ENCODE measurements at regions not wholly inside any gene's neighbourhood (a gene's known extent, or its start where the extent isn't known, plus 50 kb on each side); places are given as distances from the start of the nearest gene placed in this dataset.

DNA sequence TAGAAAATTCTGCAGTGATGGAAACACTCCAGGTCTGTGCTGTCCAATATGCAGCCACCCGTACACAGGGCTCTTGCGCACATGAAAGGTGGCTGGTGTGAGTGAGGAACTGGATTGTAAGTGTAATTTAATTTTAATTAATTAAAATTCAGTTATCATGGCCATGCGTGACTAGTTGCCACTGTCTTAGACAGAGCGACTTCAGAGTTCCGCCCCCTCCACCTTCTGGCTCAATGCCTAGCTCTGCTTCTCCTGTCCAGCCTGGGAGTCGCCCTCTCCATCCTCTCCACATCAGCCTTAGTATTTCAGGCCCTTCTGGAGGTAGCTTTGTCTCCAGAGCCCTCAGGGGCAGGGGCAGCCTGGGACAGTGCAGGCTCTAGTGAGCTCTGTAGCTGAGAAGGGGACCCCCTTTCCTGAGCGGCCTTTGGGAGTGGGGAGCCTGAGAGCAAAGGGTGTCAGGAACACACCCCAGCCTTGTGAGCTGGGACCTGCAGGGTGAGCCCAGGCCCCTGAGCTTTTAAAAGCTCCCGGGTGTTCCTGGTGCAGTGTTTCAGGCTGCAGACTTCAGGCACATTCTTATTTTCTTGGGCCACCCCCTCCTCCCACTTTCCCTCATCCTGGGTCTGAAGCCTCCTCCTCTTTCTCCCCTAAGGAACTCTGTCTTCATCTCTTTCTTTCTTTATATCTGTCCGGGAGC lies 99.4 kb downstream of the IRF8 start:
- H3K9me3 ChIP-seq (replicated peaks; ENCODE audit: control insufficient read depth, low read depth, low read length): no peaks in the 10 kb centered on the region
- peaks cover 9% of the 10 kb centered on the region for H3K4me1 ChIP-seq (ENCODE audit: control insufficient read depth, insufficient read depth, low read length)
- no peak overlapping the region for H3K27ac ChIP-seq (ENCODE audit: low read length)
- DNase-seq: no peak
- 65% methylated on average over 6 of the region's 9 CpGs for WGBS (ENCODE audit: insufficient coverage)
- no peak overlapping the region for H3K4me3 ChIP-seq (ENCODE audit: low read length)
- no peaks in the 10 kb centered on the region for H3K36me3 ChIP-seq (ENCODE audit: control insufficient read depth, insufficient read depth, low read length)
- H3K27me3 ChIP-seq (ENCODE audit: control insufficient read depth, insufficient read depth, low read length): peaks cover 57% of the 10 kb centered on the region

GRCh38 chr16:85998868-85999729 lies 100.1 kb downstream of the IRF8 start:
- DNase-seq: no peak
- Histone ChIP-seq H3K4me1 (ENCODE audit: control insufficient read depth, insufficient read depth, low read length) (peaks cover 9% of the 10 kb centered on the region), H3K27ac (ENCODE audit: low read length) (no peak overlapping the region), H3K4me3 (ENCODE audit: low read length) (no peak overlapping the region), H3K27me3 (ENCODE audit: control insufficient read depth, insufficient read depth, low read length) (peaks cover 51% of the 10 kb centered on the region), H3K36me3 (ENCODE audit: control insufficient read depth, insufficient read depth, low read length) (no peaks in the 10 kb centered on the region), H3K9me3 (replicated peaks; ENCODE audit: control insufficient read depth, low read depth, low read length) (no peaks in the 10 kb centered on the region)
- WGBS (ENCODE audit: insufficient coverage): 64% methylated on average over 6 of the region's 8 CpGs

DNA sequence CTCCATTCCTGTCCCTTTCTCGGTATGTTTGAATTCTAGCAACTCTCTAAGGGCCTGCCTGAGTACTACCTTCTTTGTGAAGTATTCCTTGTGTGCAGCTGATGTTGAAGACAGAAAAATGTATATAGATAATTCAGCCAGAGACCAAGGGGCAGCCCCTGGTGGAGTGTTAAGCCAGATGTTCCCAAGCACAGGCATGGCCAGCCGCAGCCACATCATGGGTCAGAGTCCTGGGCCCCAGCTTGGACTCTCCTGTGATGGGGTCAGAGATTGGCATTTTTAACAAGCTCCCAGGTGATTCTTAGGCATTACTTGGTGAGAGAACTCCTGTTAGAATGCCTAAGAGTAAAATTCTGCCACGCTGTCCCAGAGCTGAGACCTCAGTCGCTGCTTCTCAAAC lies 100.8 kb downstream of the IRF8 start:
- Histone ChIP-seq H3K9me3 (replicated peaks; ENCODE audit: control insufficient read depth, low read depth, low read length) (no peaks in the 10 kb centered on the region), H3K4me1 (ENCODE audit: control insufficient read depth, insufficient read depth, low read length) (peaks cover 9% of the 10 kb centered on the region), H3K4me3 (ENCODE audit: low read length) (no peak overlapping the region), H3K27ac (ENCODE audit: low read length) (no peak overlapping the region), H3K36me3 (ENCODE audit: control insufficient read depth, insufficient read depth, low read length) (no peaks in the 10 kb centered on the region), H3K27me3 (ENCODE audit: control insufficient read depth, insufficient read depth, low read length) (peaks cover 47% of the 10 kb centered on the region)
- WGBS (ENCODE audit: insufficient coverage): 100% methylated on average over 2 of the region's 4 CpGs
- no peak for DNase-seq

GRCh38 chr16:86002178-86002900 lies 103.4 kb downstream of the IRF8 start:
- 100% methylated on average over 1 of the region's 6 CpGs for WGBS (ENCODE audit: insufficient coverage)

DNA sequence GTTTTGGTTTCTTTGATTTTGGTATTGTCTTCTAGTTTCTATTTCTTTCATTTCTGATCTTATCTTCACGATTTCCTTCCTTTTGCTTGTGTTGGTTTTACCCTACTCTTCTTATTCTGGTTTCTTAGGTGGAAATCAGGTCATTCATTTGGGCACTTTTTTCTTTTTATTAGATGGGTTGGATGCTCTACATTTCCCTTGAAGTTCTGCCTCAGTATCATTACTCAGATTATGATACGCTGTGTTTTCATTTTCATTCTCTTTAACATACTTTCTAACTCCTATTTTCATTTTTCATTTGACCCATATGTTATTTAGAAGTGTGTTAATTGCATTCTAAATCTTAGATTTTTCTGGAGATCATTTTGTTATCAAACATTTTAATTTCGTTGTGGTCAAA lies 108.6 kb downstream of the IRF8 start:
- no peaks in the 10 kb centered on the region for H3K9me3 ChIP-seq (replicated peaks; ENCODE audit: control insufficient read depth, low read depth, low read length)
- DNase-seq: no peak
- H3K36me3 ChIP-seq (ENCODE audit: control insufficient read depth, insufficient read depth, low read length): no peaks in the 10 kb centered on the region
- WGBS (ENCODE audit: insufficient coverage): no CpG with 5 or more reads among the region's 3 CpGs
- H3K27ac ChIP-seq (ENCODE audit: low read length): no peak overlapping the region
- H3K27me3 ChIP-seq (ENCODE audit: control insufficient read depth, insufficient read depth, low read length): peaks cover 10% of the 10 kb centered on the region
- no peaks in the 10 kb centered on the region for H3K4me1 ChIP-seq (ENCODE audit: control insufficient read depth, insufficient read depth, low read length)
- H3K4me3 ChIP-seq (ENCODE audit: low read length): no peak overlapping the region

More at GRCh38 chr16:86002178-86002900, 103.4 kb downstream of the IRF8 start:
- Histone ChIP-seq H3K4me1 (ENCODE audit: control insufficient read depth, insufficient read depth, low read length) (no peaks in the 10 kb centered on the region), H3K9me3 (replicated peaks; ENCODE audit: control insufficient read depth, low read depth, low read length) (no peaks in the 10 kb centered on the region), H3K36me3 (ENCODE audit: control insufficient read depth, insufficient read depth, low read length) (no peaks in the 10 kb centered on the region), H3K27ac (ENCODE audit: low read length) (no peak overlapping the region), H3K4me3 (ENCODE audit: low read length) (no peak overlapping the region), H3K27me3 (ENCODE audit: control insufficient read depth, insufficient read depth, low read length) (peaks cover 22% of the 10 kb centered on the region)
- no peak for DNase-seq

DNA sequence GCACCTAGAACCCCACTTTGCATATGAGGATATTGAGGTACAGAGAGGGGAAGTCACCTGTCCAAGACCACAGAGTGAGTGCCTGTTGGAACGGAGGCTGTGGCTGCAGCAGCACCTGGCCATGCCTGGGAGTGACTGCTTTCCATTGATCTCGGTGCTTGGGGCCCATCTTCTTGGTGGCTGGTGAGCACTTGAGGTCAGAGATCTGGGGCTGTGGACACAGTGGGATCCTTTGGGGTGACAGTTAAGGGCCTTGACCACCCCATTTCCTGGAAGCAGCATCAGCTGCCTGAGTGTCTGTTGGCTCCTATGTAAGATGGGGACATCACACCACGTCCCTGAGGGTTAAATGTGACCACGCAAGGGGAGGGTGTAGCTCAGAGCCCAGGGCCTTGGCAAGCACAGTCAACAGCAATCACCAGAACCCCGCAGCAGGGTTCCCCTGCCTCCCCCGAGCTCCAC lies 111.7 kb downstream of the IRF8 start:
- H3K4me1 ChIP-seq (ENCODE audit: control insufficient read depth, insufficient read depth, low read length): no peaks in the 10 kb centered on the region
- H3K27ac ChIP-seq (ENCODE audit: low read length): no peak overlapping the region
- WGBS (ENCODE audit: insufficient coverage): 35% methylated on average over 4 of the region's 6 CpGs
- no peaks in the 10 kb centered on the region for H3K36me3 ChIP-seq (ENCODE audit: control insufficient read depth, insufficient read depth, low read length)
- no peak overlapping the region for H3K4me3 ChIP-seq (ENCODE audit: low read length)
- H3K9me3 ChIP-seq (replicated peaks; ENCODE audit: control insufficient read depth, low read depth, low read length): no peaks in the 10 kb centered on the region
- no peak for DNase-seq
- peaks cover 13% of the 10 kb centered on the region for H3K27me3 ChIP-seq (ENCODE audit: control insufficient read depth, insufficient read depth, low read length)

DNA sequence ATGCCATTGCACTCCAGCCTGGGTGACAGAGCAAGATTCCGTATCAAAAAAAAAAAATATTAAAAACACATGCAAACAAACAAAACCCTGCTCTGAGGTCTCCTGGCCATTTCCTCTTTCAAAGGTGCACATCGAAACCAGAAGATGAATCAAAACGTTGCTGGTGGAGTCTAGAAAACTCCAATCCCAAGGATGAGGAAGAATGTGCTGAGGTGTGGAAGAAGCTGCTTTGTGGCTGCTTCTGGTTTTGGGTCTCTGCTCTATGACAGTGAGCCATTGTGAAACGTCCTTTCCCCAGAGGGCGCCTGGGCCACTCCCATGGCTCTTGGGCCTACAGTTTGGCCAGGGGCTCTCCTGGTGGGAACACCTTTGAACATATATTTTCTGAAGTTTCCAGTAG lies 112.6 kb downstream of the IRF8 start:
- Histone ChIP-seq H3K27ac (ENCODE audit: low read length) (no peak overlapping the region), H3K9me3 (replicated peaks; ENCODE audit: control insufficient read depth, low read depth, low read length) (no peaks in the 10 kb centered on the region), H3K4me3 (ENCODE audit: low read length) (no peak overlapping the region), H3K36me3 (ENCODE audit: control insufficient read depth, insufficient read depth, low read length) (no peaks in the 10 kb centered on the region), H3K4me1 (ENCODE audit: control insufficient read depth, insufficient read depth, low read length) (no peaks in the 10 kb centered on the region), H3K27me3 (ENCODE audit: control insufficient read depth, insufficient read depth, low read length) (peaks cover 17% of the 10 kb centered on the region)
- no peak for DNase-seq
- WGBS (ENCODE audit: insufficient coverage): 54% methylated on average over 2 of the region's 5 CpGs

- no peaks in the 10 kb centered on the region for H3K4me1 ChIP-seq (ENCODE audit: control insufficient read depth, insufficient read depth, low read length)
- no peak for DNase-seq
- 56% methylated on average over 5 of the region's 5 CpGs for WGBS (ENCODE audit: insufficient coverage)
- H3K36me3 ChIP-seq (ENCODE audit: control insufficient read depth, insufficient read depth, low read length): no peaks in the 10 kb centered on the region
- H3K27ac ChIP-seq (ENCODE audit: low read length): no peak overlapping the region
- H3K4me3 ChIP-seq (ENCODE audit: low read length): no peak overlapping the region
- no peaks in the 10 kb centered on the region for H3K9me3 ChIP-seq (replicated peaks; ENCODE audit: control insufficient read depth, low read depth, low read length)
- peaks cover 21% of the 10 kb centered on the region for H3K27me3 ChIP-seq (ENCODE audit: control insufficient read depth, insufficient read depth, low read length)
These were observed 113.3 kb downstream of the IRF8 start for GRCh38 chr16:86012221-86012620.

- no peak for DNase-seq
- H3K27me3 ChIP-seq (ENCODE audit: control insufficient read depth, insufficient read depth, low read length): peaks cover 31% of the 10 kb centered on the region
- H3K4me3 ChIP-seq (ENCODE audit: low read length): no peak overlapping the region
- H3K9me3 ChIP-seq (replicated peaks; ENCODE audit: control insufficient read depth, low read depth, low read length): no peaks in the 10 kb centered on the region
- WGBS (ENCODE audit: insufficient coverage): no CpG with 5 or more reads among the region's 2 CpGs
- peaks cover 10% of the 10 kb centered on the region for H3K4me1 ChIP-seq (ENCODE audit: control insufficient read depth, insufficient read depth, low read length)
- no peak overlapping the region for H3K27ac ChIP-seq (ENCODE audit: low read length)
- no peaks in the 10 kb centered on the region for H3K36me3 ChIP-seq (ENCODE audit: control insufficient read depth, insufficient read depth, low read length)
These were observed 114.9 kb downstream of the IRF8 start for GRCh38 chr16:86013867-86014266.

GRCh38 chr16:86015606-86016005 lies 116.6 kb downstream of the IRF8 start:
- Histone ChIP-seq H3K27ac (ENCODE audit: low read length) (no peak overlapping the region), H3K27me3 (ENCODE audit: control insufficient read depth, insufficient read depth, low read length) (peaks cover 46% of the 10 kb centered on the region)
- 86% methylated on average over 6 of the region's 6 CpGs for WGBS (ENCODE audit: insufficient coverage)

More at GRCh38 chr16:86015606-86016005, 116.6 kb downstream of the IRF8 start:
- peaks cover 12% of the 10 kb centered on the region for H3K4me1 ChIP-seq (ENCODE audit: control insufficient read depth, insufficient read depth, low read length)
- DNase-seq: no peak
- no peaks in the 10 kb centered on the region for H3K36me3 ChIP-seq (ENCODE audit: control insufficient read depth, insufficient read depth, low read length)
- peaks cover 6% of the 10 kb centered on the region for H3K9me3 ChIP-seq (replicated peaks; ENCODE audit: control insufficient read depth, low read depth, low read length)
- no peak overlapping the region for H3K4me3 ChIP-seq (ENCODE audit: low read length)

All from muscle of leg (tissue), 3 donors.